HEK293 (cell line): ENCODE measurements at regions not wholly inside any gene's neighbourhood (a gene's known extent, or its start where the extent isn't known, plus 50 kb on each side); places are given as distances from the start of the nearest gene placed in this dataset.

Experiments used
- CTCF ChIA-PET: fragments of 350-600 bp; formaldehyde crosslinking; extraction: SDS; loops from one replicate; lab custom pipeline; 2021; ENCODE audit warnings: antibody characterized with exemption; lab: Yijun Ruan, JAX
- POLR2A ChIA-PET: fragments of 300-600 bp; formaldehyde crosslinking; extraction: SDS; loops from one replicate; lab custom pipeline; 2020; ENCODE audit warnings: antibody characterized with exemption, inconsistent platforms; lab: Yijun Ruan, JAX
- H3K27ac ChIP-seq: fragments of 200-500 bp; sonication (Bioruptor generic); 2 replicates; pipeline ENCODE4 v1.5.1; 2014; ENCODE audit warnings: low read depth, low read length, control low read depth, inconsistent platforms; ENCODE audit errors: extremely low read depth
- H3K36me3 ChIP-seq, 2 experiments: fragments of 200-500 bp in 1 of 2; sonication (Bioruptor generic) in 1 of 2; 1 replicate in 1 of 2; 2 replicates in 1 of 2; pipeline ENCODE4 v1.5.1; 2014 to 2017; ENCODE audit warnings: inconsistent platforms in 2 of 2, low read length in 2 of 2; ENCODE audit not compliant: control insufficient read depth in 2 of 2, insufficient read depth in 1 of 2
- H3K4me1 ChIP-seq: fragments of 200-500 bp; sonication (Bioruptor generic); 2 replicates; pipeline ENCODE4 v1.5.1; 2014; ENCODE audit warnings: mild to moderate bottlenecking, low read length, inconsistent platforms; ENCODE audit not compliant: control insufficient read depth, insufficient read depth
- H3K4me3 ChIP-seq: 2 replicates; pipeline ENCODE4 v1.5.1; 2011; ENCODE audit warnings: low read depth, mild to moderate bottlenecking, control low read depth, low read length, moderate library complexity
- H3K9me3 ChIP-seq: fragments of 200-500 bp; sonication (Bioruptor generic); 2 replicates; pipeline ENCODE4 v1.5.1; 2014; ENCODE audit warnings: low read depth, low read length, inconsistent platforms; ENCODE audit not compliant: control insufficient read depth, insufficient read depth
- GLIS1 ChIP-seq: fragments of 450-650 bp; formaldehyde crosslinking; IDR thresholded peaks from 2 replicates; pipeline ENCODE4 v1.5.1; 2016; ENCODE audit warnings: missing biosample characterization, missing genetic modification characterization
- HOXC10 ChIP-seq: sonication (generic); formaldehyde crosslinking; IDR thresholded peaks from 2 replicates; pipeline ENCODE4 v1.8.1; 2023; ENCODE audit warnings: mild to moderate bottlenecking, missing genetic modification reagents
- HOXD13 ChIP-seq: sonication (generic); formaldehyde crosslinking; IDR thresholded peaks from 2 replicates; pipeline ENCODE4 v1.8.0; 2022; ENCODE audit warnings: missing genetic modification reagents, borderline replicate concordance
- KLF7 ChIP-seq: fragments of 450-650 bp; formaldehyde crosslinking; IDR thresholded peaks from 2 replicates; pipeline ENCODE4 v1.5.1; 2016; ENCODE audit warnings: missing biosample characterization, missing genetic modification characterization, borderline replicate concordance
- OVOL3 ChIP-seq: fragments of 450-650 bp; formaldehyde crosslinking; IDR thresholded peaks from 2 replicates; pipeline ENCODE4 v1.5.1; 2016; ENCODE audit warnings: missing biosample characterization, missing genetic modification characterization
- PRDM4 ChIP-seq: fragments of 450-650 bp; formaldehyde crosslinking; IDR thresholded peaks from 2 replicates; pipeline ENCODE4 v1.5.1; 2017; ENCODE audit warnings: missing biosample characterization, missing genetic modification characterization
- REPIN1 ChIP-seq: fragments of 450-650 bp; formaldehyde crosslinking; IDR thresholded peaks from 2 replicates; pipeline ENCODE4 v1.5.1; 2017; ENCODE audit warnings: missing biosample characterization, missing genetic modification characterization, low read depth
- SCRT2 ChIP-seq: fragments of 450-650 bp; formaldehyde crosslinking; IDR thresholded peaks from 2 replicates; pipeline ENCODE4 v1.5.1; 2016; ENCODE audit warnings: missing biosample characterization, missing genetic modification characterization
- SP7 ChIP-seq: fragments of 450-650 bp; formaldehyde crosslinking; IDR thresholded peaks from 2 replicates; pipeline ENCODE4 v1.5.1; 2016; ENCODE audit warnings: missing biosample characterization, missing genetic modification characterization
- TSHZ1 ChIP-seq: fragments of 450-650 bp; formaldehyde crosslinking; IDR thresholded peaks from 2 replicates; pipeline ENCODE4 v1.5.1; 2016; ENCODE audit warnings: missing biosample characterization, missing genetic modification characterization, borderline replicate concordance
- ZBTB48 ChIP-seq: fragments of 450-650 bp; formaldehyde crosslinking; IDR thresholded peaks from 2 replicates; pipeline ENCODE4 v1.5.1; 2016; ENCODE audit warnings: missing biosample characterization, missing genetic modification characterization
- ZEB2 ChIP-seq: fragments of 450-650 bp; formaldehyde crosslinking; IDR thresholded peaks from 2 replicates; pipeline ENCODE4 v1.5.1; 2016; ENCODE audit warnings: missing biosample characterization, missing genetic modification characterization
- ZNF121 ChIP-seq: fragments of 450-650 bp; formaldehyde crosslinking; IDR thresholded peaks from 2 replicates; pipeline ENCODE4 v1.5.1; 2016; ENCODE audit warnings: missing biosample characterization, missing genetic modification characterization
- ZNF174 ChIP-seq: fragments of 450-650 bp; formaldehyde crosslinking; IDR thresholded peaks from 2 replicates; pipeline ENCODE4 v1.5.0; 2017; ENCODE audit warnings: missing biosample characterization, mild to moderate bottlenecking, missing genetic modification characterization
- ZNF248 ChIP-seq: fragments of 450-650 bp; formaldehyde crosslinking; IDR thresholded peaks from 2 replicates; pipeline ENCODE4 v1.5.1; 2017; ENCODE audit warnings: missing biosample characterization, missing genetic modification characterization
- ZNF26 ChIP-seq: fragments of 450-650 bp; formaldehyde crosslinking; IDR thresholded peaks from 2 replicates; pipeline ENCODE4 v1.5.1; 2016; ENCODE audit warnings: missing biosample characterization, missing genetic modification characterization
- ZNF311 ChIP-seq: fragments of 450-650 bp; formaldehyde crosslinking; IDR thresholded peaks from 2 replicates; pipeline ENCODE4 v1.5.1; 2017; ENCODE audit warnings: missing biosample characterization, missing genetic modification characterization, borderline replicate concordance
- ZNF514 ChIP-seq: fragments of 450-650 bp; formaldehyde crosslinking; IDR thresholded peaks from 2 replicates; pipeline ENCODE4 v1.5.1; 2016; ENCODE audit warnings: missing biosample characterization, missing genetic modification characterization
- ZNF530 ChIP-seq: fragments of 450-650 bp; formaldehyde crosslinking; IDR thresholded peaks from 2 replicates; pipeline ENCODE4 v1.5.1; 2016; ENCODE audit warnings: low read depth, missing biosample characterization, missing genetic modification characterization
- ZNF658 ChIP-seq: fragments of 450-650 bp; formaldehyde crosslinking; IDR thresholded peaks from 2 replicates; pipeline ENCODE4; 2016; ENCODE audit warnings: missing biosample characterization, missing genetic modification characterization
- ZNF670 ChIP-seq: fragments of 450-650 bp; formaldehyde crosslinking; IDR thresholded peaks from 2 replicates; pipeline ENCODE4 v1.5.1; 2016; ENCODE audit warnings: missing biosample characterization, missing genetic modification characterization, low read depth
- ZNF704 ChIP-seq: fragments of 450-650 bp; formaldehyde crosslinking; IDR thresholded peaks from 2 replicates; pipeline ENCODE4 v1.5.1; 2016; ENCODE audit warnings: missing biosample characterization, missing genetic modification characterization
- ZSCAN5A ChIP-seq: fragments of 450-650 bp; formaldehyde crosslinking; IDR thresholded peaks from 2 replicates; pipeline ENCODE4 v1.5.1; 2016; ENCODE audit warnings: missing biosample characterization, missing genetic modification characterization

GRCh38 chr9:3698531-3698930, 172.7 kb upstream of the RFX3 start (continued):
- no peak for TF ChIP-seq ZNF26
- no peak for TF ChIP-seq ZSCAN5A (tag by site-specific recombination)
- no peak for TF ChIP-seq ZBTB48 (tag by site-specific recombination)
- TF ChIP-seq ZNF174 (tag by site-specific recombination): no peak
- no peak for TF ChIP-seq SP7
- TF ChIP-seq PRDM4 (tag by site-specific recombination): no peak
- TF ChIP-seq ZEB2 (tag by site-specific recombination): no peak
- TF ChIP-seq HOXD13: no peak
- TF ChIP-seq, all 188 proteins: peak for 0

- Histone ChIP-seq H3K9me3 (no peaks in the 10 kb centered on the region), H3K4me3 (no peak overlapping the region), H3K36me3 (no peaks in the 10 kb centered on the region), H3K4me1 (no peaks in the 10 kb centered on the region), H3K27ac (no peak overlapping the region)
- ChIA-PET POLR2A (no interaction called here), CTCF (no interaction called here)
- no peak for TF ChIP-seq OVOL3 (tag by site-specific recombination)
- no peak for TF ChIP-seq GLIS1 (tag by site-specific recombination)
- no peak for TF ChIP-seq KLF7
- TF ChIP-seq TSHZ1 (tag by site-specific recombination): no peak
- TF ChIP-seq ZSCAN5A (tag by site-specific recombination): no peak
- no peak for TF ChIP-seq ZNF311 (tag by site-specific recombination)
- TF ChIP-seq ZNF514 (tag by site-specific recombination): no peak
- TF ChIP-seq ZNF704 (tag by site-specific recombination): no peak
- no peak for TF ChIP-seq REPIN1
- no peak for TF ChIP-seq ZNF248 (tag by site-specific recombination)
- TF ChIP-seq ZNF658: no peak
- no peak for TF ChIP-seq HOXC10 (CRISPR knock-in tag)
- no peak for TF ChIP-seq ZNF530 (tag by site-specific recombination)
- TF ChIP-seq ZNF670 (tag by site-specific recombination): no peak
- no peak for TF ChIP-seq ZNF121
- TF ChIP-seq SCRT2 (tag by site-specific recombination): no peak
Observed at GRCh38 chr9:3698076-3698475, 172.3 kb upstream of the RFX3 start.
